SK-MEL-5 (cell line): ENCODE measurements at regions not wholly inside any gene's neighbourhood (a gene's known extent, or its start where the extent isn't known, plus 50 kb on each side); places are given as distances from the start of the nearest gene placed in this dataset.
A peak's percentile ranks its signal among the peaks of the same experiment; 100 is the strongest.
"Not testable (repeated sequence)": the region's sequence is repeated elsewhere in the genome, so short reads cannot be mapped to it uniquely, and the experiment has no call there.

Experiments
- DNase-seq: peaks from one replicate; pipeline ENCODE4 v3.0.0-alpha.2; 2016; ENCODE audit warnings: low read depth, low spot score
- in situ Hi-C: cut with HindIII; loops from 2 replicates; pipeline ENCODE4 v1.10.0; 2016; ENCODE audit warnings: low sequenced_read_pairs, high pct_unique_total_duplicates, low pct_unique_long_range_greater_than_20kb

- DNase-seq: no peak
- in situ Hi-C loops: no loop called here
These were observed 102.9 kb downstream of the LRRN1 start for GRCh38 chr3:3902161-3902560.

- no peak for DNase-seq
- in situ Hi-C loops: no loop called here
These were observed 106.9 kb downstream of the LRRN1 start for GRCh38 chr3:3906171-3906570.

- DNase-seq: no peak
- in situ Hi-C loops: no loop called here
These were observed 107.8 kb downstream of the LRRN1 start for GRCh38 chr3:3907023-3907422.

- DNase-seq: no peak
- in situ Hi-C loops: no loop called here
These were observed 119.5 kb downstream of the LRRN1 start for GRCh38 chr3:3918763-3919162.

GRCh38 chr3:3919316-3919715 is 120.1 kb downstream of the LRRN1 start:
- in situ Hi-C loops: no loop called here
- DNase-seq: no peak

GRCh38 chr3:3923619-3924018 is 124.4 kb downstream of the LRRN1 start:
- in situ Hi-C loops: no loop called here
- DNase-seq: no peak

- no peak for DNase-seq
- in situ Hi-C loops: no loop called here
These were observed 128.0 kb downstream of the LRRN1 start for GRCh38 chr3:3927198-3927597.

- in situ Hi-C loops: no loop called here
- DNase-seq: no peak
These were observed 128.7 kb downstream of the LRRN1 start for GRCh38 chr3:3927965-3928364.

GRCh38 chr3:3941380-3941779 is 142.1 kb downstream of the LRRN1 start:
- in situ Hi-C loops: not testable (repeated sequence)

GRCh38 chr3:3951071-3951470 is 151.8 kb downstream of the LRRN1 start:
- in situ Hi-C loops: no loop called here
- DNase-seq: no peak

More at GRCh38 chr3:3941380-3941779, 142.1 kb downstream of the LRRN1 start:
- DNase-seq: not testable (repeated sequence)

GRCh38 chr3:3951501-3951900 is 152.3 kb downstream of the LRRN1 start:
- in situ Hi-C loops: no loop called here
- no peak for DNase-seq

- DNase-seq, in situ Hi-C loops: not testable (repeated sequence)
These were observed 163.6 kb downstream of the LRRN1 start for GRCh38 chr3:3962867-3963266.

GRCh38 chr3:3984053-3984452 is 184.8 kb downstream of the LRRN1 start:
- no peak for DNase-seq
- in situ Hi-C loops: no loop called here

- in situ Hi-C loops: no loop called here
- no peak for DNase-seq
These were observed 192.4 kb downstream of the LRRN1 start for GRCh38 chr3:3991598-3991997.

- in situ Hi-C loops: no loop called here
- no peak for DNase-seq
These were observed 193.2 kb downstream of the LRRN1 start for GRCh38 chr3:3992312-3992874.

- in situ Hi-C loops: no loop called here
- peak; percentile 86 for DNase-seq
These were observed 199.1 kb downstream of the LRRN1 start for GRCh38 chr3:3998140-3998922.

GRCh38 chr3:3999340-3999739 is 200.1 kb downstream of the LRRN1 start:
- DNase-seq, in situ Hi-C loops: not testable (repeated sequence)

- in situ Hi-C loops: no loop called here
- no peak for DNase-seq
These were observed 202.7 kb downstream of the LRRN1 start for GRCh38 chr3:4001976-4002375.

GRCh38 chr3:4006288-4006687 is 207.1 kb downstream of the LRRN1 start:
- in situ Hi-C loops: no loop called here

More at GRCh38 chr3:4006288-4006687, 207.1 kb downstream of the LRRN1 start:
- DNase-seq: no peak
